ENCODE measurements at regions not wholly inside any gene's neighbourhood (a gene's known extent, or its start where the extent isn't known, plus 50 kb on each side); places are given as distances from the start of the nearest gene placed in this dataset.

DNA sequence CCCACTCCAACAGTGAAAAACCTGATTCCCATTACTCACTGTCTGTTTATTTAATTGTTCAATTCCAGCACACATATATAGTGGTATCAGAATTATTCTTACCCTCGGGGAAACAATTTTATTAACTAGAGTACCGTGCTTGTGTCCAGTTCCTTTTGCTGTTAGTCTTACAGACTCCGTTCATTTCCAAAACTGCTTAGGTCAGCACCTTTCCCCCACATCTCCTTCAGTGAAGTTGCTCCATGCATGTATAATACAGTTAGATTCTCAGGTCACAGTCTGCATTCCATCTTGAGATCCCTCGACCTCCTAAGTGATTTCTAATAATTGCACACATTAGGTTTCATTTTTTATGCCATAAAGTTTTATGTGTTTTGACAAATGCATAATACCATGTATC lies 56.3 kb upstream of the ZNF521 start:
- DNase-seq: no peak
- Histone ChIP-seq H3K36me3 (no peaks in the 10 kb centered on the region), H3K9me3 (no peaks in the 10 kb centered on the region), H3K27ac (no peak overlapping the region), H3K4me3 (no peak overlapping the region), H3K4me1 (no peaks in the 10 kb centered on the region), H3K27me3 (no peaks in the 10 kb centered on the region)
- TF ChIP-seq, protein P1, sequence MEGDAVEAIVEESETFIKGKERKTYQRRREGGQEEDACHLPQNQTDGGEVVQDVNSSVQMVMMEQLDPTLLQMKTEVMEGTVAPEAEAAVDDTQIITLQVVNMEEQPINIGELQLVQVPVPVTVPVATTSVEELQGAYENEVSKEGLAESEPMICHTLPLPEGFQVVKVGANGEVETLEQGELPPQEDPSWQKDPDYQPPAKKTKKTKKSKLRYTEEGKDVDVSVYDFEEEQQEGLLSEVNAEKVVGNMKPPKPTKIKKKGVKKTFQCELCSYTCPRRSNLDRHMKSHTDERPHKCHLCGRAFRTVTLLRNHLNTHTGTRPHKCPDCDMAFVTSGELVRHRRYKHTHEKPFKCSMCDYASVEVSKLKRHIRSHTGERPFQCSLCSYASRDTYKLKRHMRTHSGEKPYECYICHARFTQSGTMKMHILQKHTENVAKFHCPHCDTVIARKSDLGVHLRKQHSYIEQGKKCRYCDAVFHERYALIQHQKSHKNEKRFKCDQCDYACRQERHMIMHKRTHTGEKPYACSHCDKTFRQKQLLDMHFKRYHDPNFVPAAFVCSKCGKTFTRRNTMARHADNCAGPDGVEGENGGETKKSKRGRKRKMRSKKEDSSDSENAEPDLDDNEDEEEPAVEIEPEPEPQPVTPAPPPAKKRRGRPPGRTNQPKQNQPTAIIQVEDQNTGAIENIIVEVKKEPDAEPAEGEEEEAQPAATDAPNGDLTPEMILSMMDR (IDR thresholded peaks at IDR 0.05): no peak
- TF ChIP-seq POLR2AphosphoS5 (IDR thresholded peaks at IDR 0.05) (no peak), EP300 (IDR thresholded peaks at IDR 0.05) (no peak), POLR2A (IDR thresholded peaks at IDR 0.05) (no peak)
- 77 to 85% (median 80%) methylated on average over 4 of the region's 4 CpGs for WGBS, 5 donors
- intact Hi-C loops (cut with DNase I; ENCODE audit: low total_unique reads): no loop called here

Small RNAs in the stretch of these regions (small RNA-seq; reads per million reads assigned to genes)
- 0 reads per million in 4 donors for gene AC027229.1
- 0 to 0.81 (median 0.34) reads per million in 4 donors for gene RN7SL97P
